ENCODE measurements at regions not wholly inside any gene's neighbourhood (a gene's known extent, or its start where the extent isn't known, plus 50 kb on each side); places are given as distances from the start of the nearest gene placed in this dataset.

GRCh38 chr2:11925295-11926066 lies 179.0 kb downstream of the LPIN1 start:
- Histone ChIP-seq H3K4me1 (ENCODE audit: insufficient read depth, poor library complexity, severe bottlenecking) (no peaks in the 10 kb centered on the region), H3K36me3 (ENCODE audit: low read depth) (no peaks in the 10 kb centered on the region), H3K27ac (ENCODE audit: poor library complexity, severe bottlenecking) (no peak overlapping the region), H3K4me3 (ENCODE audit: severe bottlenecking) (no peak overlapping the region), H3K27me3 (ENCODE audit: insufficient read depth, poor library complexity, severe bottlenecking) (no peaks in the 10 kb centered on the region), H3K9me3 (ENCODE audit: severe bottlenecking) (no peaks in the 10 kb centered on the region)
- no peak for TF ChIP-seq CTCF (IDR thresholded peaks at IDR 0.05; ENCODE audit: poor library complexity, severe bottlenecking)
- ATAC-seq (ENCODE audit: low read depth) (no peak), DNase-seq (ENCODE audit: low spot score) (no peak)

DNA sequence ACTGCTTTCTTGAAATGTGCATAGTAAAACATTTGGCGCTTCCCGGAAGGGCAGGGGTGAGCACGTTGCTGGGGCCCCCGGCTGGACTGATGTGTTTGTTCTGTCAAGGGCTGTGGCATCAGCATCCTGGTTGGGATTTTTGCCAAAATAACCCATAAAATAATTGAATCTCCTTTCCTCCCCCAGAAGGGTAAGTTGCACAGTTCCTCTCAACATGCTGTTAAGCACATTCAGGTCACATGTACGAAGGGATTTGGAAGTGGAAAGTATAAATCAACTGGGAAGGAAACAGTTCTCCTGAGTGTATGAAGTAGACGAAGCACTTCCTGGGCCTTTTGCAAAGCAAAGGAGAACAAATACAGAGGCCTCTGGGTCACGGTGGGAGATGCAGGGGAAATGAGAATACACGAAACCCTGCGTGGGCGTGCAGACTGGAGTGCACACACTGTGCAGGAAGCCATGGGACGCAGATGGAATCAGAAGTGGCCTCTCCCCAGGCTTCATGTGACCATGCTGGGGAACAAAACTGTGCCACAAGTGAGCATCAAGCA lies 183.9 kb downstream of the LPIN1 start:
- H3K4me1 ChIP-seq (ENCODE audit: insufficient read depth, poor library complexity, severe bottlenecking) = no peaks in the 10 kb centered on the region
- TF ChIP-seq CTCF (IDR thresholded peaks at IDR 0.05; ENCODE audit: poor library complexity, severe bottlenecking) = no peak
- H3K4me3 ChIP-seq (ENCODE audit: severe bottlenecking) = no peak overlapping the region
- DNase-seq (ENCODE audit: low spot score) = no peak
- no peaks in the 10 kb centered on the region for H3K27me3 ChIP-seq (ENCODE audit: insufficient read depth, poor library complexity, severe bottlenecking)
- H3K36me3 ChIP-seq (ENCODE audit: low read depth) = no peaks in the 10 kb centered on the region
- no peak for ATAC-seq (ENCODE audit: low read depth)
- H3K9me3 ChIP-seq (ENCODE audit: severe bottlenecking) = no peaks in the 10 kb centered on the region
- no peak overlapping the region for H3K27ac ChIP-seq (ENCODE audit: poor library complexity, severe bottlenecking)

- no peak for DNase-seq (ENCODE audit: low spot score)
- Histone ChIP-seq H3K9me3 (ENCODE audit: severe bottlenecking) (no peaks in the 10 kb centered on the region), H3K4me1 (ENCODE audit: insufficient read depth, poor library complexity, severe bottlenecking) (no peaks in the 10 kb centered on the region), H3K36me3 (ENCODE audit: low read depth) (no peaks in the 10 kb centered on the region), H3K27me3 (ENCODE audit: insufficient read depth, poor library complexity, severe bottlenecking) (no peaks in the 10 kb centered on the region), H3K4me3 (ENCODE audit: severe bottlenecking) (no peak overlapping the region), H3K27ac (ENCODE audit: poor library complexity, severe bottlenecking) (no peak overlapping the region)
- no peak for TF ChIP-seq CTCF (IDR thresholded peaks at IDR 0.05; ENCODE audit: poor library complexity, severe bottlenecking)
- ATAC-seq (ENCODE audit: low read depth) = no peak
Measured at GRCh38 chr2:11932048-11932512, 185.6 kb downstream of the LPIN1 start.

DNA sequence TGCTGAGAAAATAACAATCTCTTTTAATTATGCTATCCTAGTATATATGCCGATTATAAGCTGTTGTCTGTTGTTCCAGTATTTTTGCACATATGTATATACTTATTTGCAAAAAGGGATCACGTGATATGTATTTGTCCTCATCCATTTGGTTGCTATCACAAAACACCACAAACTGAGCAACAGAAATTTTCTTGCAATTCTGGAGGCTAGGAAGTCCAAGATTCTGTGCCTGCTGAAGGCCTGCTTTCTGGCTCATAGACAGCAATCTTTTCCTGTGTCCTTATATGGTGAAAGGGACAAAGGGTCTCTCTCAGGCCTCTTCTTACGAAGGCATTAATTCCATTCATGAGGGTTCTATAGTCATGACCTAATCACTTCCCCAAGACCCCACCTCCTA lies 186.5 kb downstream of the LPIN1 start:
- H3K36me3 ChIP-seq (ENCODE audit: low read depth) = no peaks in the 10 kb centered on the region
- H3K27ac ChIP-seq (ENCODE audit: poor library complexity, severe bottlenecking) = no peak overlapping the region
- H3K27me3 ChIP-seq (ENCODE audit: insufficient read depth, poor library complexity, severe bottlenecking) = no peaks in the 10 kb centered on the region
- H3K4me1 ChIP-seq (ENCODE audit: insufficient read depth, poor library complexity, severe bottlenecking) = peaks cover 4% of the 10 kb centered on the region
- H3K4me3 ChIP-seq (ENCODE audit: severe bottlenecking) = no peak overlapping the region
- no peak for TF ChIP-seq CTCF (IDR thresholded peaks at IDR 0.05; ENCODE audit: poor library complexity, severe bottlenecking)
- ATAC-seq (ENCODE audit: low read depth) = no peak
- H3K9me3 ChIP-seq (ENCODE audit: severe bottlenecking) = no peaks in the 10 kb centered on the region
- no peak for DNase-seq (ENCODE audit: low spot score)

DNA sequence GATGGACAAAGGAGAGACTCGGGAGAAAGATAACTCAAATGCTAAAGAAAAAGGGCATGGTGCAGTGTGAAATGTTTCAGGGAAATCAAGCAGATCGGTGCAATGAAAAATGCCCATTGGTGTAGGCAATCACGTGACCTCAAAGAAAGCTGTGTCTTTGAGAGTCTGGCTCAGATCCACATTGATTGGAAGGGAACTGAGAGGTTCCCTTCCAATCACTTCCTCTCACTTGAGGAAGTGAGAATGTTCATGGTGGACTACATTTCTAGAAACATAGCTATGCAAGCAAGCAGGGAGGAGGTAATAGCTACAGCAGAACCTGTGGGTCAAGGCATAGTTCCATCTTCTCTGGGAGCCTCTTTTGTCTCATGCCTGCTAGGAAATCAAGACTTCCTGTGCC lies 187.4 kb downstream of the LPIN1 start:
- Histone ChIP-seq H3K36me3 (ENCODE audit: low read depth) (no peaks in the 10 kb centered on the region), H3K9me3 (ENCODE audit: severe bottlenecking) (no peaks in the 10 kb centered on the region), H3K4me3 (ENCODE audit: severe bottlenecking) (no peak overlapping the region), H3K27me3 (ENCODE audit: insufficient read depth, poor library complexity, severe bottlenecking) (no peaks in the 10 kb centered on the region), H3K4me1 (ENCODE audit: insufficient read depth, poor library complexity, severe bottlenecking) (peaks cover 13% of the 10 kb centered on the region), H3K27ac (ENCODE audit: poor library complexity, severe bottlenecking) (no peak overlapping the region)
- TF ChIP-seq CTCF (IDR thresholded peaks at IDR 0.05; ENCODE audit: poor library complexity, severe bottlenecking) = no peak
- ATAC-seq (ENCODE audit: low read depth) (no peak), DNase-seq (ENCODE audit: low spot score) (no peak)
